ENCODE measurements at regions not wholly inside any gene's neighbourhood (a gene's known extent, or its start where the extent isn't known, plus 50 kb on each side); places are given as distances from the start of the nearest gene placed in this dataset.

DNA sequence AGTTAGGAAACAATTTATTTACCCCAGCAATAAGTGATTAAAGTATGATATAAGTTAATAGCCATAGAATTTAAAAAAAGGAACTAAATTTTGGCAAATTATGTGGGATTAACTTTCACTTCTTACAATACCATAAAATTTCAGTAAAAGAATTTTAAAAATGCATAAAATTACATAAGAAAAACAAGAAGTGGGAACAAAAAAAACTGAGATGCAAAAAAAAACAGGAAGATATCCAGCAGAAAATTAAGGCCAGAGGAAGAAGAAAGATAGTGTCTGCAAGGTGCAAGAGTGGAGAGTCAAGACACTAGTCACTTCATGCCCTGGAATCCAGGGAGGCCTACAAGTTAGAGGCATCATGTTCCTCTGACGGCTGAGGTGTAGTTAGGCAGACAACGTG is 184.2 kb downstream of the GASK1B start:
- Histone ChIP-seq H4K20me1 (ENCODE audit: insufficient read depth, low read length, poor library complexity, severe bottlenecking) (no peaks in the 10 kb centered on the region), H3K9me3 (ENCODE audit: insufficient read depth, low read depth, low read length) (no peaks in the 10 kb centered on the region), H2AFZ (ENCODE audit: low read length) (no peak overlapping the region), H3K4me2 (ENCODE audit: low read depth, low read length, poor library complexity, severe bottlenecking) (no peak overlapping the region), H3K27me3 (ENCODE audit: insufficient read depth, low read length, poor library complexity, severe bottlenecking) (peaks cover 6% of the 10 kb centered on the region), H3K4me3 (ENCODE audit: low read length, poor library complexity, severe bottlenecking) (no peak overlapping the region), H3K4me1 (ENCODE audit: insufficient read depth, low read length, poor library complexity, severe bottlenecking) (no peaks in the 10 kb centered on the region), H3K9ac (ENCODE audit: low read depth, low read length, poor library complexity, severe bottlenecking) (no peak overlapping the region), H3K9me2 (replicated peaks; ENCODE audit: low read depth, low read length) (no peaks in the 10 kb centered on the region), H3F3A (ENCODE audit: low read depth) (no peaks in the 10 kb centered on the region), H3K79me2 (ENCODE audit: insufficient read depth, low read length) (no peaks in the 10 kb centered on the region), H3K36me3 (ENCODE audit: insufficient read depth, low read length) (no peaks in the 10 kb centered on the region)
- TF ChIP-seq EZH2phosphoT487 (IDR thresholded peaks at IDR 0.05; ENCODE audit: borderline replicate concordance): no peak
- TF ChIP-seq, protein P1, sequence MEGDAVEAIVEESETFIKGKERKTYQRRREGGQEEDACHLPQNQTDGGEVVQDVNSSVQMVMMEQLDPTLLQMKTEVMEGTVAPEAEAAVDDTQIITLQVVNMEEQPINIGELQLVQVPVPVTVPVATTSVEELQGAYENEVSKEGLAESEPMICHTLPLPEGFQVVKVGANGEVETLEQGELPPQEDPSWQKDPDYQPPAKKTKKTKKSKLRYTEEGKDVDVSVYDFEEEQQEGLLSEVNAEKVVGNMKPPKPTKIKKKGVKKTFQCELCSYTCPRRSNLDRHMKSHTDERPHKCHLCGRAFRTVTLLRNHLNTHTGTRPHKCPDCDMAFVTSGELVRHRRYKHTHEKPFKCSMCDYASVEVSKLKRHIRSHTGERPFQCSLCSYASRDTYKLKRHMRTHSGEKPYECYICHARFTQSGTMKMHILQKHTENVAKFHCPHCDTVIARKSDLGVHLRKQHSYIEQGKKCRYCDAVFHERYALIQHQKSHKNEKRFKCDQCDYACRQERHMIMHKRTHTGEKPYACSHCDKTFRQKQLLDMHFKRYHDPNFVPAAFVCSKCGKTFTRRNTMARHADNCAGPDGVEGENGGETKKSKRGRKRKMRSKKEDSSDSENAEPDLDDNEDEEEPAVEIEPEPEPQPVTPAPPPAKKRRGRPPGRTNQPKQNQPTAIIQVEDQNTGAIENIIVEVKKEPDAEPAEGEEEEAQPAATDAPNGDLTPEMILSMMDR (conservative IDR thresholded peaks at IDR 0.05; ENCODE audit: low read length): no peak

- Histone ChIP-seq H3K4me1 (ENCODE audit: insufficient read depth, low read length, poor library complexity, severe bottlenecking) (no peaks in the 10 kb centered on the region), H3F3A (ENCODE audit: low read depth) (no peaks in the 10 kb centered on the region), H3K4me3 (ENCODE audit: low read length, poor library complexity, severe bottlenecking) (no peak overlapping the region), H3K9ac (ENCODE audit: low read depth, low read length, poor library complexity, severe bottlenecking) (no peak overlapping the region), H3K9me3 (ENCODE audit: insufficient read depth, low read depth, low read length) (no peaks in the 10 kb centered on the region), H3K27me3 (ENCODE audit: insufficient read depth, low read length, poor library complexity, severe bottlenecking) (peaks cover 6% of the 10 kb centered on the region), H3K4me2 (ENCODE audit: low read depth, low read length, poor library complexity, severe bottlenecking) (no peak overlapping the region), H3K9me2 (replicated peaks; ENCODE audit: low read depth, low read length) (no peaks in the 10 kb centered on the region), H2AFZ (ENCODE audit: low read length) (no peak overlapping the region), H3K79me2 (ENCODE audit: insufficient read depth, low read length) (no peaks in the 10 kb centered on the region), H4K20me1 (ENCODE audit: insufficient read depth, low read length, poor library complexity, severe bottlenecking) (no peaks in the 10 kb centered on the region), H3K36me3 (ENCODE audit: insufficient read depth, low read length) (no peaks in the 10 kb centered on the region)
- TF ChIP-seq, protein P1 (conservative IDR thresholded peaks at IDR 0.05; ENCODE audit: low read length): no peak
- no peak for TF ChIP-seq EZH2phosphoT487 (IDR thresholded peaks at IDR 0.05; ENCODE audit: borderline replicate concordance)
Measured at GRCh38 chr4:157984285-157984911, 188.4 kb downstream of the GASK1B start.

DNA sequence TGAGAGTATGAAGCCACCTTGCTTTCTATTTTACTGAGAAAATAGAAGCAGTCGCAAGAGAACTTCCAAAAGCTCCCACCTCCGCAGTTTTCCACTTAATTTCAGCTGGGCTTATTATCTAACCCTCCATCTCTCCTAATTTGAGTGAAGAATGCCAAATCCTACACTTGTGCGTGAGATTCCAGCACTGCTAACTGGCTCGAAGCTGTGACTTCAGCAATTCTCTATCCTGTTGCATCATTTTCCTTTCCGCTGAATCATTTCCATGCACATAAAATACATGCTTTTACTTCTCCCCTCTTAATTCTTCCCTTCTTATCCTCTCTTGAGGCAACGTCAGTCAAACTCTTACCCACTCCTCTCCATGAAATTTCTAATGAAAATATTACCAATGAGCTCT is 189.5 kb downstream of the GASK1B start:
- Histone ChIP-seq H3K4me3 (ENCODE audit: low read length, poor library complexity, severe bottlenecking) (no peak overlapping the region), H3K9me2 (replicated peaks; ENCODE audit: low read depth, low read length) (no peaks in the 10 kb centered on the region), H3K9me3 (ENCODE audit: insufficient read depth, low read depth, low read length) (no peaks in the 10 kb centered on the region), H3K4me2 (ENCODE audit: low read depth, low read length, poor library complexity, severe bottlenecking) (no peak overlapping the region), H3K36me3 (ENCODE audit: insufficient read depth, low read length) (no peaks in the 10 kb centered on the region), H3K9ac (ENCODE audit: low read depth, low read length, poor library complexity, severe bottlenecking) (no peak overlapping the region), H4K20me1 (ENCODE audit: insufficient read depth, low read length, poor library complexity, severe bottlenecking) (no peaks in the 10 kb centered on the region), H3K4me1 (ENCODE audit: insufficient read depth, low read length, poor library complexity, severe bottlenecking) (no peaks in the 10 kb centered on the region), H3K79me2 (ENCODE audit: insufficient read depth, low read length) (no peaks in the 10 kb centered on the region), H3K27me3 (ENCODE audit: insufficient read depth, low read length, poor library complexity, severe bottlenecking) (peaks cover under 1% of the 10 kb centered on the region), H3F3A (ENCODE audit: low read depth) (no peaks in the 10 kb centered on the region), H2AFZ (ENCODE audit: low read length) (no peak overlapping the region)
- TF ChIP-seq EZH2phosphoT487 (IDR thresholded peaks at IDR 0.05; ENCODE audit: borderline replicate concordance): no peak
- TF ChIP-seq, protein P1 (conservative IDR thresholded peaks at IDR 0.05; ENCODE audit: low read length): no peak

Measured in Loucy (cell line).